SIG-M5 treated with dmso at 0.1 percent for 504 hours (cell line): ENCODE measurements at regions not wholly inside any gene's neighbourhood (a gene's known extent, or its start where the extent isn't known, plus 50 kb on each side); places are given as distances from the start of the nearest gene placed in this dataset.
"Not testable (repeated sequence)": the region's sequence is repeated elsewhere in the genome, so short reads cannot be mapped to it uniquely, and the experiment has no call there.

Experiments used
- DNase-seq: peaks from one replicate; lab custom pipeline; 2025; ENCODE audit not compliant: unreplicated experiment; lab: John Stamatoyannopoulos, UW

GRCh38 chr18:8987241-8987640 lies 115.3 kb upstream of the NDUFV2 start:
- DNase-seq = no peak

GRCh38 chr18:8988260-8988871 lies 114.1 kb upstream of the NDUFV2 start:
- DNase-seq = peak; percentile 73

GRCh38 chr18:8989017-8989416 lies 113.5 kb upstream of the NDUFV2 start:
- peak; percentile 83 for DNase-seq

GRCh38 chr18:8989855-8990254 lies 112.6 kb upstream of the NDUFV2 start:
- DNase-seq = no peak

- DNase-seq = no peak
Observed at GRCh38 chr18:8990276-8991031, 112.0 kb upstream of the NDUFV2 start.

- no peak for DNase-seq
Observed at GRCh38 chr18:8991155-8991554, 111.3 kb upstream of the NDUFV2 start.

GRCh38 chr18:8992500-8992899 lies 110.0 kb upstream of the NDUFV2 start:
- not testable (repeated sequence) for DNase-seq

- no peak for DNase-seq
Observed at GRCh38 chr18:8994603-8995002, 107.9 kb upstream of the NDUFV2 start.

- DNase-seq = no peak
Observed at GRCh38 chr18:8995096-8995495, 107.4 kb upstream of the NDUFV2 start.

GRCh38 chr18:8996771-8997432 lies 105.6 kb upstream of the NDUFV2 start:
- DNase-seq = peak; percentile 76

GRCh38 chr18:8997634-8998033 lies 104.9 kb upstream of the NDUFV2 start:
- DNase-seq = no peak

GRCh38 chr18:8998481-8999217 lies 103.8 kb upstream of the NDUFV2 start:
- DNase-seq = no peak

- DNase-seq = no peak
Observed at GRCh38 chr18:8999872-9000271, 102.6 kb upstream of the NDUFV2 start.

- no peak for DNase-seq
Observed at GRCh38 chr18:9000733-9001132, 101.8 kb upstream of the NDUFV2 start.

- DNase-seq = no peak
Observed at GRCh38 chr18:9001209-9001608, 101.3 kb upstream of the NDUFV2 start.

- no peak for DNase-seq
Observed at GRCh38 chr18:9003406-9004100, 98.9 kb upstream of the NDUFV2 start.

- DNase-seq = not testable (repeated sequence)
Observed at GRCh38 chr18:9004308-9004707, 98.2 kb upstream of the NDUFV2 start.

- DNase-seq = not testable (repeated sequence)
Observed at GRCh38 chr18:9007700-9008099, 94.8 kb upstream of the NDUFV2 start.

GRCh38 chr18:9008200-9008708 lies 94.2 kb upstream of the NDUFV2 start:
- no peak for DNase-seq

GRCh38 chr18:9008709-9009635 lies 93.5 kb upstream of the NDUFV2 start:
- no peak for DNase-seq
